D721Med (cell line): ENCODE measurements at regions not wholly inside any gene's neighbourhood (a gene's known extent, or its start where the extent isn't known, plus 50 kb on each side); places are given as distances from the start of the nearest gene placed in this dataset.

Source experiments
- DNase-seq: peaks from one replicate; pipeline ENCODE4 v3.0.0; 2011; ENCODE audit warnings: low spot score; ENCODE audit not compliant: insufficient read length
- FAIRE-seq: peaks from 2 replicates; lab custom pipeline; 2011; peaks lifted over from hg19 to GRCh38; lab: Jason Lieb, UNC
- TF ChIP-seq, protein P1 (sequence below): IDR thresholded peaks from 2 replicates; pipeline ENCODE4 v1.5.1; 2012; ENCODE audit warnings: mild to moderate bottlenecking, control low read depth; ENCODE audit not compliant: insufficient read depth; ENCODE audit errors: missing control alignments

DNA sequence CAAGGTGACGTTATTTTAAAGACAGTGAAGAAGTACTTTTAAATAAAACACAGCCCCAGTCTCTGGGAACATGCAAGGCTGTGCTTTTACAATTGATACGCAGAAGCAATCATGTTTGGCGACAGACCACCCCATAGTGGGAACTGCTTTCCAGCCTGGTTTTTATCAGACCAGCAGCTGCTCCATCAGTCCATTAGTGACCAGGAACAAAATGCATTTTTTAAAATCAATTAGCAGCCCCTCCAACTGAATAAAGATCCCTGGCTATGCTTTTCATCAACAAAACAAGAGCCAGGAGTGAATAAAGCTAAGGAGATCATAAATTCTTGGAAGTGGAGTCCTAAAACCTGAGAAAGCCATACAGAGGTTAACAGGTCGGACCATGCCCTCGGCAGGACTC lies 153.0 kb upstream of the TENM3 start:
- FAIRE-seq, result no peak
- TF ChIP-seq, protein P1, sequence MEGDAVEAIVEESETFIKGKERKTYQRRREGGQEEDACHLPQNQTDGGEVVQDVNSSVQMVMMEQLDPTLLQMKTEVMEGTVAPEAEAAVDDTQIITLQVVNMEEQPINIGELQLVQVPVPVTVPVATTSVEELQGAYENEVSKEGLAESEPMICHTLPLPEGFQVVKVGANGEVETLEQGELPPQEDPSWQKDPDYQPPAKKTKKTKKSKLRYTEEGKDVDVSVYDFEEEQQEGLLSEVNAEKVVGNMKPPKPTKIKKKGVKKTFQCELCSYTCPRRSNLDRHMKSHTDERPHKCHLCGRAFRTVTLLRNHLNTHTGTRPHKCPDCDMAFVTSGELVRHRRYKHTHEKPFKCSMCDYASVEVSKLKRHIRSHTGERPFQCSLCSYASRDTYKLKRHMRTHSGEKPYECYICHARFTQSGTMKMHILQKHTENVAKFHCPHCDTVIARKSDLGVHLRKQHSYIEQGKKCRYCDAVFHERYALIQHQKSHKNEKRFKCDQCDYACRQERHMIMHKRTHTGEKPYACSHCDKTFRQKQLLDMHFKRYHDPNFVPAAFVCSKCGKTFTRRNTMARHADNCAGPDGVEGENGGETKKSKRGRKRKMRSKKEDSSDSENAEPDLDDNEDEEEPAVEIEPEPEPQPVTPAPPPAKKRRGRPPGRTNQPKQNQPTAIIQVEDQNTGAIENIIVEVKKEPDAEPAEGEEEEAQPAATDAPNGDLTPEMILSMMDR, result no peak

DNA sequence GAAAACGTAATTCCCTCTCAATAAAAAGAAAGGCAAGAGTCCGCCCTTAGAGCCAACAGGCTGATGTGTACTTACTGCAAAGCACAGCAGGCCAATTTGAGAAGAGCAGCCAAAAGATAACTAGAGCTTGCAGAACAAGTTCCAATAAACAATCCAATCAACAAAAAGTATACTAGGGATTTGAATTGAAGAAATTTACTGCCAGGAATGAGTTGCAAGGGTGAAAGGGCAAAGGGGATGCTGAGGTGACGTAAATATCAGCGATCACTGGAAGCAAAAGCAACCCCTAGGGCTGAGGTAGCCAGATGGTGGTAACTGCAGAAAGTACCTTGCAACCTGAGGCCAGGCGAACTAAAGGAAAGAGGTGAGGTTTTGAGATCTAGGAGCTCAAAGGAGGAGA lies 152.1 kb upstream of the TENM3 start:
- FAIRE-seq, result no peak
- DNase-seq, result no peak
- TF ChIP-seq, protein P1, result no peak

More for the DNA sequence above, 153.0 kb upstream of the TENM3 start:
- DNase-seq, result no peak

DNA sequence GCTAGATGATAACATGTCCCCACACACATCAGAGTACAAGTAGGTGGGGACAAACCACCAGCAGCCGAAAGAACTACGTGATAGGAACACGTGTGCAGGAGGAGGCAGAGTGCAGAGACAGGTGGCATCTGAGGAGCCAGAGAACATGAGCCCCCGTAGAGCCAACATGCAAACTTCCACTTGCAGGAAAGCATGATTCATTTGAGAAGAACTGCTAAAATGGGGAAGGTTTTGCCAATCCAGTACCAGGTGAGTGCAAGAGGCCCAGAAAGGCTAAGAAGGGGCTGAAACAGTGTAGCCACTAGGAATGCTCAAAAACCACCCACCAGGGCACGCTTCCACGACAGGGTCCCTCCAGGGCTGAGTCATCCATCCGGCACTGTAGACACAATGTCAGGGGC lies 149.8 kb upstream of the TENM3 start:
- FAIRE-seq (no peak), DNase-seq (no peak)
- TF ChIP-seq, protein P1, result no peak

DNA sequence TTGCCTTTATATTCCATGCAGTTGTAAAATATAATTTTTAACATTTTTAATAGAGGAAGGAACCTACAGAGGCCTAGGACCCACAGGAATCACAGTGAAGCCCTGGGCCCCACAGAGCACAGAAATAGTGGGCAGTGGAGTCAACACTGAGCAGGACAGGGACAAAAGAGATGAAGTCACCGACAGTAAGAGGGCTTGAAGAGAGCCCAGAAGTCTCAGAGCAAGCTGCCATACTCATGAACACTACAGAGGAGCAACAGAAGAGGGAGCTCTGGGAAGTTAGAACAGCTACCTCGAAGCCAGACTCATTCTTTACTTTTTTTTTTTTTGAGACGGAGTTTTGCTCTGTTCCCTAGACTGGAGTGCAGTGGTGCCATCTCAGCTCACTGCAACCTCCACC lies 149.3 kb upstream of the TENM3 start:
- no peak for DNase-seq
- FAIRE-seq, result no peak
- TF ChIP-seq, protein P1, result no peak

DNA sequence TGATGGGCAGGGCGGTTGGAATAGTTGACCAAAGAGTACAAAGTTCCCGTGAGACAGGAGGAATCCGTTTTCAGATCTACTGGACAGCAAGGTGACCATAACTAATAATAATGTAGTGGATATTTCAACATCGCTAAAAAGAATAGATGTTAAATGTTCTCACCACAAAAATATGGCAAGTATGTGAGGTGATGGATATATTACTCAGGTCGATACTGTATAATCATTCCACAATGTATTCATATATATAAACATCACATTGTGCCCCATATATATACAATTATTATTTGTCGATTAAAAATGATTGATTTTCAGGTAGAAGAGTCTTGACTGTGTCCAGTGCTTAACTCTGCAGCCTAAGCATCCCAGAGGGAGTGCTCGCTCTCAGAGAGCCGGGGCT lies 141.6 kb upstream of the TENM3 start:
- no peak for DNase-seq
- no peak for FAIRE-seq
- TF ChIP-seq, protein P1, result no peak

DNA sequence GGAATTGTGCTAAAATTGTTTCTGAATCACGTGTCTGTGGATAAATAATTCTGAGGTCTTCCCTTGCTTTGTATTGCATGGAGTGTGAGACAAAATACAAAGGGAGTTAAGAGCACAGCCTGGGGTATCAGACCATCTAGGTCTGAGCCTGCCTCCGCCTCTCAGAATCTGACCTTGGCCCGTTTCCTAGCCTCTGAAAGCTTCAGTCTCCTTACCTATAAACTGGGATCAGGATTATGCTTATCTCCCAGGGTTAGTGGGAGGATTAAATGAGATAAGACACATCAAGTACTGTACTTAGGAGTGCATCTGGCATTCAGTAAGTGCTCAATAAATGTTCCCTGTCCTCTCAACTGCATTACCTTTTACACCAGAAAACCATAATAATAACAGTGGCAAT lies 140.6 kb upstream of the TENM3 start:
- DNase-seq (no peak), FAIRE-seq (peak; percentile 88)
- TF ChIP-seq, protein P1, result no peak

DNA sequence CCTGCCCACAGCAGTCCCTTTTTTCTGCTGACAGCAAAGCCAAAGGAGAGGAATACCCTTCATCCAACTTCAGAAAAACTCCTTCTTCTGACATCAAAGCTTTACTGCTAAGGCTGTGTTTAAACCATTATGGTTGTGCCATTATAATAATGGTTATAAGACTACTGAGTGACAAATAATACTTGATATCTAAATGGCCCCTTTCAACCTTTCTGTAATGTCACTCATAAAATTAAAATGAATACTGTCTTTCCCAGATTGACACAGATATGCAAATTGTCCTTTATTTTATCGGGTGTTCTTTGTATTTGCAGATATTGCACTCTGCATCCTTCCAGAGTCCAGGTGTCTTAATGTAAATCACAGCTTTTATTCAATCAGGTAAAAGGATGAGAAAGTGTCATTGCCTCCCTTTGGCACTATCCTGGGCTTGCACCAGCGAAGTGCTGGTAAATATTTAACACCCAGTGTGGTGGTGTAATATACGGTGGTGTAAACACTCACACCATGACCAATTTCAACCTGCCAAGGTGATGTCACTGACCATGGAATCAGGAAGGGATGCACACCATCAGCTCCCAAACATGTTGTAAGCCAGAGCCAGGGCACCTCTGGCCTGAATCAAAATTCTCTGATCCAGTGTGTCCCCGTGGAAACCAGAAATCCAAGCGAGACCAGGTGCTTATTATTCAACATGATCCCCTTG lies 139.4 kb upstream of the TENM3 start:
- DNase-seq, result no peak
- FAIRE-seq, result no peak
- TF ChIP-seq, protein P1, result no peak
